NCI-H510A treated with DMSO at 0.1 percent for 48 hours (cell line): ENCODE measurements at regions not wholly inside any gene's neighbourhood (a gene's known extent, or its start where the extent isn't known, plus 50 kb on each side); places are given as distances from the start of the nearest gene placed in this dataset.
"Not testable (repeated sequence)": the region's sequence is repeated elsewhere in the genome, so short reads cannot be mapped to it uniquely, and the experiment has no call there.

Experiments used
- DNase-seq: peaks from one replicate; lab custom pipeline; 2025; lab: John Stamatoyannopoulos, UW

GRCh38 chr5:135776457-135776856 is 58.0 kb upstream of the SLC25A48 start:
- DNase-seq: no peak

GRCh38 chr5:135761746-135762145 is 72.7 kb upstream of the SLC25A48 start:
- no peak for DNase-seq

- no peak for DNase-seq
Measured at GRCh38 chr5:135759149-135759784, 75.2 kb upstream of the SLC25A48 start.

- DNase-seq: no peak
Measured at GRCh38 chr5:135753990-135754389, 80.5 kb upstream of the SLC25A48 start.

GRCh38 chr5:135750506-135750905 is 84.0 kb upstream of the SLC25A48 start:
- no peak for DNase-seq

GRCh38 chr5:135747824-135748223 is 86.6 kb upstream of the SLC25A48 start:
- DNase-seq: no peak

GRCh38 chr5:135745897-135746500 is 88.5 kb upstream of the SLC25A48 start:
- DNase-seq: no peak

GRCh38 chr5:135743705-135744411 is 90.6 kb upstream of the SLC25A48 start:
- no peak for DNase-seq

- DNase-seq: no peak
Measured at GRCh38 chr5:135743181-135743580, 91.3 kb upstream of the SLC25A48 start.

GRCh38 chr5:135742240-135742639 is 92.2 kb upstream of the SLC25A48 start:
- not testable (repeated sequence) for DNase-seq

GRCh38 chr5:135741040-135741439 is 93.4 kb upstream of the SLC25A48 start:
- no peak for DNase-seq

- no peak for DNase-seq
Measured at GRCh38 chr5:135740475-135740874, 94.0 kb upstream of the SLC25A48 start.

- DNase-seq: no peak
Measured at GRCh38 chr5:135739383-135739981, 95.0 kb upstream of the SLC25A48 start.

GRCh38 chr5:135738564-135738875 is 95.9 kb upstream of the SLC25A48 start:
- no peak for DNase-seq

- no peak for DNase-seq
Measured at GRCh38 chr5:135737701-135738563, 96.5 kb upstream of the SLC25A48 start.

- not testable (repeated sequence) for DNase-seq
Measured at GRCh38 chr5:135736952-135737351, 97.5 kb upstream of the SLC25A48 start.

GRCh38 chr5:135735831-135736230 is 98.6 kb upstream of the SLC25A48 start:
- no peak for DNase-seq

- not testable (repeated sequence) for DNase-seq
Measured at GRCh38 chr5:135734956-135735355, 99.5 kb upstream of the SLC25A48 start.

- not testable (repeated sequence) for DNase-seq
Measured at GRCh38 chr5:135731034-135731433, 103.4 kb upstream of the SLC25A48 start.

GRCh38 chr5:135730161-135730560 is 104.3 kb upstream of the SLC25A48 start:
- not testable (repeated sequence) for DNase-seq

- DNase-seq: no peak
Measured at GRCh38 chr5:135729321-135729786, 105.1 kb upstream of the SLC25A48 start.

GRCh38 chr5:135724617-135725016 is 109.8 kb upstream of the SLC25A48 start:
- no peak for DNase-seq
